GM12873 (cell line): ENCODE measurements at regions not wholly inside any gene's neighbourhood (a gene's known extent, or its start where the extent isn't known, plus 50 kb on each side); places are given as distances from the start of the nearest gene placed in this dataset.

Source experiments
- CTCF ChIP-seq: IDR thresholded peaks from 2 replicates; pipeline ENCODE4 v1.5.1; 2012; ENCODE audit warnings: low read depth, mild to moderate bottlenecking, moderate library complexity, low read length, control low read depth; ENCODE audit not compliant: insufficient read depth; ENCODE audit errors: missing control alignments

- no peak for TF ChIP-seq CTCF
Measured at GRCh38 chr16:60930291-60930690, 1105.9 kb downstream of the CDH8 start.

GRCh38 chr16:60922920-60923319, 1113.3 kb downstream of the CDH8 start:
- no peak for TF ChIP-seq CTCF

GRCh38 chr16:60914334-60914733, 1121.9 kb downstream of the CDH8 start:
- no peak for TF ChIP-seq CTCF

GRCh38 chr16:60907645-60908044, 1128.6 kb downstream of the CDH8 start:
- no peak for TF ChIP-seq CTCF

- TF ChIP-seq CTCF, result no peak
Measured at GRCh38 chr16:60905811-60906210, 1130.4 kb downstream of the CDH8 start.

GRCh38 chr16:60902114-60902513, 1134.1 kb downstream of the CDH8 start:
- no peak for TF ChIP-seq CTCF

GRCh38 chr16:60882816-60883215, 1153.4 kb downstream of the CDH8 start:
- no peak for TF ChIP-seq CTCF
